ENCODE measurements at regions not wholly inside any gene's neighbourhood (a gene's known extent, or its start where the extent isn't known, plus 50 kb on each side); places are given as distances from the start of the nearest gene placed in this dataset.

GRCh38 chr5:74103131-74104023, 477.4 kb downstream of the ARHGEF28 start:
- no peak for DNase-seq
- H3K4me3 Mint-ChIP-seq (ENCODE audit: unreplicated experiment): no peak overlapping the region
- H3K36me3 Mint-ChIP-seq (ENCODE audit: unreplicated experiment): no peaks in the 10 kb centered on the region
- H3K9me3 Mint-ChIP-seq (ENCODE audit: unreplicated experiment): no peaks in the 10 kb centered on the region
- TF ChIP-seq, protein P1, sequence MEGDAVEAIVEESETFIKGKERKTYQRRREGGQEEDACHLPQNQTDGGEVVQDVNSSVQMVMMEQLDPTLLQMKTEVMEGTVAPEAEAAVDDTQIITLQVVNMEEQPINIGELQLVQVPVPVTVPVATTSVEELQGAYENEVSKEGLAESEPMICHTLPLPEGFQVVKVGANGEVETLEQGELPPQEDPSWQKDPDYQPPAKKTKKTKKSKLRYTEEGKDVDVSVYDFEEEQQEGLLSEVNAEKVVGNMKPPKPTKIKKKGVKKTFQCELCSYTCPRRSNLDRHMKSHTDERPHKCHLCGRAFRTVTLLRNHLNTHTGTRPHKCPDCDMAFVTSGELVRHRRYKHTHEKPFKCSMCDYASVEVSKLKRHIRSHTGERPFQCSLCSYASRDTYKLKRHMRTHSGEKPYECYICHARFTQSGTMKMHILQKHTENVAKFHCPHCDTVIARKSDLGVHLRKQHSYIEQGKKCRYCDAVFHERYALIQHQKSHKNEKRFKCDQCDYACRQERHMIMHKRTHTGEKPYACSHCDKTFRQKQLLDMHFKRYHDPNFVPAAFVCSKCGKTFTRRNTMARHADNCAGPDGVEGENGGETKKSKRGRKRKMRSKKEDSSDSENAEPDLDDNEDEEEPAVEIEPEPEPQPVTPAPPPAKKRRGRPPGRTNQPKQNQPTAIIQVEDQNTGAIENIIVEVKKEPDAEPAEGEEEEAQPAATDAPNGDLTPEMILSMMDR (IDR thresholded peaks at IDR 0.05; ENCODE audit: partially characterized antibody, unreplicated experiment): no peak
- H3K4me1 Mint-ChIP-seq (ENCODE audit: low read depth, unreplicated experiment): peaks cover 13% of the 10 kb centered on the region
- H3K27ac Mint-ChIP-seq (ENCODE audit: unreplicated experiment): no peak overlapping the region
- peaks cover 2% of the 10 kb centered on the region for H3K27me3 Mint-ChIP-seq (ENCODE audit: unreplicated experiment)

DNA sequence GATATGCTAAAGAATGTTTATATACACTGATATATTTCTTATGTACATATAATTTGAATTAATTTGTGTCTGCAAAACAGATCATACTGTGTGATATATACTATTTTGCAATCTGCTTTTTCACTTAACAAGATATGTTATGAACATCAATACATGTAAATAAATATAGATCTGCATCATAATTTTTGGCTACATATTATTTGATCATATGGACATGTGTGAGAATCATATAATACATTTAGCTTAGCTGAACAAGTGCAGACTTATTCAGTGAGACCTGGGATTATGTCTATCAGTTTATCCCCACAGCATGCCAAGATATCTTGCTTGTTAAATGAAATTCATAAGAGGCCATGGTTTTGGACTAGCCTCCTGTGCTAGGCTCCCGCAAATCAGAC, 474.3 kb downstream of the ARHGEF28 start:
- no peak for DNase-seq
- H3K36me3 Mint-ChIP-seq (ENCODE audit: unreplicated experiment): no peaks in the 10 kb centered on the region
- TF ChIP-seq, protein P1 (IDR thresholded peaks at IDR 0.05; ENCODE audit: partially characterized antibody, unreplicated experiment): no peak
- no peak overlapping the region for H3K4me3 Mint-ChIP-seq (ENCODE audit: unreplicated experiment)
- no peaks in the 10 kb centered on the region for H3K27me3 Mint-ChIP-seq (ENCODE audit: unreplicated experiment)
- peaks cover 13% of the 10 kb centered on the region for H3K4me1 Mint-ChIP-seq (ENCODE audit: low read depth, unreplicated experiment)
- no peaks in the 10 kb centered on the region for H3K9me3 Mint-ChIP-seq (ENCODE audit: unreplicated experiment)
- no peak overlapping the region for H3K27ac Mint-ChIP-seq (ENCODE audit: unreplicated experiment)

DNA sequence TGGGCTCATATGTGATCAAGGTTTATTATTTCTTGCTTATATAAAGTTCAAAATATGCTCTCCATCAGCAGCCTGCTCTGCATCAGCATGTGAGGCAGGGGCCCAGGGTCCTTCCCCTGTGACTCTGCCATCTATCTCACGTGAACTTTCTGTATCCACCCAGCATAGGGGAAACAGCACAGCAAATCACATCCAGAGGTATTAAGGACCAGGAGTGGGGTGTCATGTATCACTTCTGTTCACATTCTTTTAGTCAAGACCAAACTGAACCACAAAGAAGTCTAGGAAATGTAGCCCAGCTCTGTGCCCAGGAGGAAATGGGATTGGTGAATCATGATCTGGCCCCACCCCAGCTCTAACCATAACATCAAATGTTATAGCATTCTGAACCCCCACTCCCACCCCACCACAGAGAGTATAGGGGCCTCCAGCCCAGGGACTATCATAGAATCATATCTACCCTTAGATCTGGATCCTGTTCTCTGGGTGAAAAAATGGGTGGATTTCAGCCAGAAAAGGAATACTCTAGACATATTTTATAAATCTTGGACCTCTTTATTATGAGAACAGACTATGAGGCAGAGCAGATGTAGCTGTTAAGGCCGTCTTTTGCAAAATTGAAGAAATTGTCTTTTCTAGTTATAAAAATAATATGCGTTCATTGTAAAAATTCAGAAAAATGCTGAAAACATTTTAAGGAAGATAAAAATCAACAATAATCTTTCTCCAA, 473.7 kb downstream of the ARHGEF28 start:
- Mint-ChIP-seq H3K4me3 (ENCODE audit: unreplicated experiment) (no peak overlapping the region), H3K4me1 (ENCODE audit: low read depth, unreplicated experiment) (peaks cover 14% of the 10 kb centered on the region), H3K27me3 (ENCODE audit: unreplicated experiment) (no peaks in the 10 kb centered on the region), H3K27ac (ENCODE audit: unreplicated experiment) (no peak overlapping the region), H3K36me3 (ENCODE audit: unreplicated experiment) (no peaks in the 10 kb centered on the region), H3K9me3 (ENCODE audit: unreplicated experiment) (no peaks in the 10 kb centered on the region)
- DNase-seq: no peak
- TF ChIP-seq, protein P1 (IDR thresholded peaks at IDR 0.05; ENCODE audit: partially characterized antibody, unreplicated experiment): no peak

DNA sequence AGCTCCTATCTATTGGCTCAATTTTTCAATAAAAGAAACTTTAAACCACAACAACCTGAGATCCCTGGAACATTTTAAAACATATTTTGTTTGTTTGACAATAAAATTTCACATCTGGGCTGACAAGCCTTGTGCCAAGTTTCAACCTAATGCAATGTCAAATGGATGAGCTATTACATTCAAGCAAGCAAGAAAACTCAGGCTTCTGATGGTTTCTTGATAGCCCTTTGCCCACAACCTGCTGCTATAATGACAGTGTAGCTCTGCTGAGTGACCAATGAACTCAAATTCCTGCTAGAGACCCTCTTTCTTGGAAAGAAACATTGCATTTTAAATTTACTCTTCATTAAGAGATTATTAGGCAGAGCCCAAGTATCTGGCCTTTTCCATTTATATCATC, 472.9 kb downstream of the ARHGEF28 start:
- no peak overlapping the region for H3K27ac Mint-ChIP-seq (ENCODE audit: unreplicated experiment)
- TF ChIP-seq, protein P1 (IDR thresholded peaks at IDR 0.05; ENCODE audit: partially characterized antibody, unreplicated experiment): no peak

DNA sequence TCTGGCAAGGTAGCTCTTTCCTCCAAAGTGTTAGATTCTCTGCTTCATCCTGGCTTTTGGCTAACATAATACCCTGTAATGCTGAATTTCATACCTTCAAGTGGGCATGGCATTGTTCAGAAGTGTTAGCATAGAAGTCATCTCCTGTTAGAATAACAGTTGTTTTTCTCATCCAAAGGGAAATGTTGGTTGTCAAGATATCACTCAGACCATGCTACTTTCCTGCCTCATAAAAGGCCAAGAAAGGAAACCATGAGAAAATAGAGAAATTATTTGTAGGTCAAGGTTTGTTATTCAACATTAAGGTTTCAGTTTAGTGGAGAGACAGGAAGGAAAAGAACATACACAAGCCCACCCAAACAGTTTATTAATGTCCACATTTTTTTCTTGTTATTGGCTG, 472.5 kb downstream of the ARHGEF28 start:
- Mint-ChIP-seq H3K27ac (ENCODE audit: unreplicated experiment) (no peak overlapping the region), H3K4me1 (ENCODE audit: low read depth, unreplicated experiment) (peaks cover 10% of the 10 kb centered on the region), H3K36me3 (ENCODE audit: unreplicated experiment) (no peaks in the 10 kb centered on the region), H3K4me3 (ENCODE audit: unreplicated experiment) (no peak overlapping the region), H3K27me3 (ENCODE audit: unreplicated experiment) (no peaks in the 10 kb centered on the region), H3K9me3 (ENCODE audit: unreplicated experiment) (no peaks in the 10 kb centered on the region)
- TF ChIP-seq, protein P1 (IDR thresholded peaks at IDR 0.05; ENCODE audit: partially characterized antibody, unreplicated experiment): no peak
- DNase-seq: no peak

More for the DNA sequence above, 472.9 kb downstream of the ARHGEF28 start:
- no peak for DNase-seq
- Mint-ChIP-seq H3K36me3 (ENCODE audit: unreplicated experiment) (no peaks in the 10 kb centered on the region), H3K9me3 (ENCODE audit: unreplicated experiment) (no peaks in the 10 kb centered on the region), H3K4me3 (ENCODE audit: unreplicated experiment) (no peak overlapping the region), H3K4me1 (ENCODE audit: low read depth, unreplicated experiment) (peaks cover 10% of the 10 kb centered on the region), H3K27me3 (ENCODE audit: unreplicated experiment) (no peaks in the 10 kb centered on the region)
